GM12878 (cell line): ENCODE measurements at regions not wholly inside any gene's neighbourhood (a gene's known extent, or its start where the extent isn't known, plus 50 kb on each side); places are given as distances from the start of the nearest gene placed in this dataset.
A peak's percentile ranks its signal among the peaks of the same experiment; 100 is the strongest.

Experiments used
- ATAC-seq: fragments of 200-7000 bp; cut with Tn5 transposase; 3 replicates; pipeline ENCODE4 v1.9.1; 2020; ENCODE audit warnings: mild to moderate bottlenecking, moderate library complexity
- BruUV-seq: library from RNA; stranded (reverse); fragments of 400-500 nt; replicated peaks from 2 replicates; lab custom pipeline; 2021; lab: Mats Ljungman, UMichigan
- CTCF ChIA-PET: fragments of 300-600 bp; sonication (Branson Sonifier 250); formaldehyde crosslinking; extraction: SDS; loops from one replicate; lab custom pipeline; 2021; ENCODE audit warnings: inconsistent platforms; lab: Yijun Ruan, JAX
- POLR2A ChIA-PET: fragments of 350-600 bp; formaldehyde crosslinking; extraction: SDS; loops from one replicate; lab custom pipeline; 2021; ENCODE audit warnings: inconsistent platforms; lab: Charles Lee
- RAD21 ChIA-PET: fragments of 300-600 bp; sonication (Branson Sonifier 250); formaldehyde crosslinking; loops from one replicate; lab custom pipeline; 2023; ENCODE audit warnings: antibody characterized with exemption; ENCODE audit not compliant: unreplicated experiment; lab: Charles Lee
- SMC1A ChIA-PET: fragments of 300-600 bp; sonication (Branson Sonifier 250); formaldehyde crosslinking; loops from one replicate; lab custom pipeline; 2023; ENCODE audit not compliant: unreplicated experiment, uncharacterized antibody; lab: Charles Lee
- DNase-seq: peaks from one replicate; pipeline ENCODE4 v3.0.0-alpha.2; 2011; ENCODE audit warnings: low read depth, low spot score
- FAIRE-seq: peaks from 3 replicates; lab custom pipeline; 2011; peaks lifted over from hg19 to GRCh38; lab: Jason Lieb, UNC
- H2AFZ ChIP-seq: 2 replicates; pipeline ENCODE4 v1.6.0; 2011; ENCODE audit warnings: low read depth, low read length, control low read depth; ENCODE audit not compliant: control insufficient read depth
- H3K27ac ChIP-seq: 2 replicates; pipeline ENCODE4 v1.5.1; 2011; ENCODE audit warnings: control low read depth; ENCODE audit not compliant: control insufficient read depth, insufficient read depth
- H3K27me3 ChIP-seq, 2 experiments: replicated peaks in 1 of 2; 2 replicates each; pipeline versions ENCODE4 v1.6.0 to v1.6.1; 2011; ENCODE audit warnings: low read length in 1 of 2; ENCODE audit not compliant: control insufficient read depth in 2 of 2, insufficient read depth in 2 of 2
- H3K36me3 ChIP-seq, 2 experiments: 2 replicates each; pipeline ENCODE4 v1.5.1; 2011; ENCODE audit warnings: low read length in 1 of 2; ENCODE audit not compliant: control insufficient read depth in 2 of 2, insufficient read depth in 2 of 2
- H3K4me1 ChIP-seq: 2 replicates; pipeline ENCODE4 v1.6.1; 2011; ENCODE audit warnings: mild to moderate bottlenecking, low read length, moderate library complexity, mixed read lengths; ENCODE audit not compliant: control insufficient read depth, insufficient read depth
- H3K4me2 ChIP-seq: 2 replicates; pipeline ENCODE4 v1.6.0; 2011; ENCODE audit warnings: control low read depth; ENCODE audit not compliant: control insufficient read depth, insufficient read depth
- H3K4me3 ChIP-seq: fragments of 200-600 bp; sonication (generic); 2 replicates; pipeline ENCODE4 v1.5.1; 2016
- H3K79me2 ChIP-seq: 2 replicates; pipeline ENCODE4 v1.6.0; 2011; ENCODE audit warnings: low read length; ENCODE audit not compliant: control insufficient read depth, insufficient read depth
- H3K9ac ChIP-seq: 2 replicates; pipeline ENCODE4 v1.8.0; 2011; ENCODE audit warnings: low read length, control low read depth, mixed read lengths; ENCODE audit not compliant: control insufficient read depth, insufficient read depth
- H3K9me3 ChIP-seq: replicated peaks from 3 replicates; pipeline ENCODE4 v1.5.1; 2011; ENCODE audit warnings: mild to moderate bottlenecking, low read length; ENCODE audit not compliant: control insufficient read depth, insufficient read depth
- H4K20me1 ChIP-seq: 2 replicates; pipeline ENCODE4 v1.6.0; 2011; ENCODE audit not compliant: control insufficient read depth, insufficient read depth
- ATF7 ChIP-seq: fragments of 450-650 bp; IDR thresholded peaks from 2 replicates; pipeline ENCODE4 v1.6.1; 2016; ENCODE audit warnings: low read depth, mild to moderate bottlenecking
- CREB1 ChIP-seq: IDR thresholded peaks from 2 replicates; pipeline ENCODE4 v1.6.1; 2012; ENCODE audit warnings: low read depth, mild to moderate bottlenecking, inconsistent platforms
- CREM ChIP-seq: IDR thresholded peaks from 2 replicates; pipeline ENCODE4 v1.6.1; 2014; ENCODE audit warnings: antibody characterized with exemption, low read depth
- JUNB ChIP-seq: IDR thresholded peaks from 2 replicates; pipeline ENCODE4 v1.6.1; 2016; ENCODE audit warnings: antibody characterized with exemption, mild to moderate bottlenecking
- MEF2B ChIP-seq: fragments of 450-650 bp; IDR thresholded peaks from 2 replicates; pipeline ENCODE4 v1.6.1; 2018; ENCODE audit warnings: mild to moderate bottlenecking, moderate library complexity; ENCODE audit not compliant: partially characterized antibody, poor library complexity, severe bottlenecking
- MTA2 ChIP-seq: fragments of 450-650 bp; IDR thresholded peaks from 2 replicates; pipeline ENCODE4 v1.6.1; 2016; ENCODE audit warnings: low read depth, mild to moderate bottlenecking, moderate library complexity
- MYB ChIP-seq: fragments of 150-350 bp; IDR thresholded peaks from 2 replicates; pipeline ENCODE4 v1.6.1; 2014; ENCODE audit warnings: mild to moderate bottlenecking, low read depth, low read length, borderline replicate concordance
- NFIC ChIP-seq: IDR thresholded peaks from 2 replicates; pipeline ENCODE4 v1.6.1; 2012; ENCODE audit warnings: low read depth, mild to moderate bottlenecking, inconsistent platforms, low read length, moderate library complexity
- SPI1 ChIP-seq: IDR thresholded peaks from 2 replicates; pipeline ENCODE4 v1.6.1; 2011; ENCODE audit warnings: low read depth, mild to moderate bottlenecking, low read length, moderate library complexity, borderline replicate concordance; ENCODE audit not compliant: insufficient read depth
- ZBED1 ChIP-seq: IDR thresholded peaks from 2 replicates; pipeline ENCODE4 v1.6.1; 2016; ENCODE audit warnings: borderline replicate concordance
- ZBTB4 ChIP-seq: fragments of 450-650 bp; formaldehyde crosslinking; IDR thresholded peaks from 2 replicates; pipeline ENCODE4 v1.4.0; 2022; ENCODE audit warnings: mild to moderate bottlenecking, moderate library complexity
- WGBS: methylation state at CpG from one replicate; pipeline ENCODE4 v1.1.6; 2016; ENCODE audit warnings: low lambda C conversion rate; ENCODE audit not compliant: insufficient replicate concordance, insufficient coverage; ENCODE audit errors: missing lambda C conversion rate; 5-methylcytosine and 5-hydroxymethylcytosine counted together
- in situ Hi-C: fragments of 300-500 bp; cut with MboI; formaldehyde crosslinking; loops from 9 replicates; pipeline ENCODE4 v1.14.3; 2018; ENCODE audit warnings: mixed read lengths
- intact Hi-C: fragments of 100-400 bp; cut with micrococcal nuclease; formaldehyde crosslinking; loops from one replicate; pipeline ENCODE4 v1.14.2; 2022; ENCODE audit not compliant: unreplicated experiment

- TF ChIP-seq MTA2: no peak
- TF ChIP-seq ZBED1: no peak
- no peak for TF ChIP-seq NFIC
- no peak for TF ChIP-seq CREB1
- TF ChIP-seq MEF2B: no peak
These were observed 141.6 kb upstream of the CHD1 start (continued) for GRCh38 chr5:99070362-99070761.

GRCh38 chr5:99068944-99069650 lies 140.3 kb upstream of the CHD1 start:
- peak; percentile 41 for FAIRE-seq
- Histone ChIP-seq H3K27ac (no peak overlapping the region; the same call in 1 of the 2 replicates), H3K36me3 (no peaks in the 10 kb centered on the region), H3K4me1 (peaks cover 7% of the 10 kb centered on the region; the same call in 1 of the 2 replicates), H3K4me2 (no peak overlapping the region), H2AFZ (no peak overlapping the region; the same call in 1 of the 2 replicates), H4K20me1 (no peaks in the 10 kb centered on the region), H3K27me3 (no peaks in the 10 kb centered on the region), H3K9ac (no peak overlapping the region), H3K79me2 (no peaks in the 10 kb centered on the region), H3K9me3 (peaks cover 3% of the 10 kb centered on the region; the same call in 2 of the 3 replicates), H3K4me3 (no peak overlapping the region)
- 58% methylated on average over 5 of the region's 5 CpGs for WGBS
- ATAC-seq: peak; percentile 94
- ChIA-PET POLR2A (no interaction called here), SMC1A (no interaction called here), CTCF (no interaction called here), RAD21 (interaction anchor here (1.2 kb wide), 1 partner anchor 9 kb away, joined by 3 read pairs; no protein-coding TSS in a partner anchor)
- TF ChIP-seq SPI1 (peak; percentile 81), NFIC (0 out of 2 replicates have a peak, but pooled peaks have one; percentile 28), JUNB (peak; percentile 50; the same call in 1 of the 2 replicates), ATF7 (peak; percentile 79), ZBTB4 (CRISPR knock-in tag) (no peak), MTA2 (0 out of 2 replicates have a peak, but pooled peaks have one; percentile 14), CREM (peak; percentile 29; the same call in 1 of the 2 replicates), MYB (no peak)
- in situ Hi-C loops (no loop called here), intact Hi-C loops (no loop called here)
- BruUV-seq: no TSS peak
- no peak for DNase-seq
